Endothelial cell of umbilical vein (primary cell): ENCODE measurements at regions not wholly inside any gene's neighbourhood (a gene's known extent, or its start where the extent isn't known, plus 50 kb on each side); places are given as distances from the start of the nearest gene placed in this dataset.

Source experiments
- BruUV-seq: library from RNA; stranded (reverse); fragments of 400-500 nt; replicated peaks from 2 replicates; lab custom pipeline; 2021; lab: Mats Ljungman, UMichigan
- CTCF ChIA-PET: fragments of 300-600, 350-600 bp; sonication (Branson Sonifier 250); formaldehyde crosslinking; loops from one replicate; lab custom pipeline; 2021; ENCODE audit warnings: antibody characterized with exemption, inconsistent platforms; lab: Charles Lee
- POLR2A ChIA-PET: fragments of 300-600, 350-600 bp; sonication (Branson Sonifier 250); formaldehyde crosslinking; loops from one replicate; lab custom pipeline; 2021; ENCODE audit warnings: antibody characterized with exemption, inconsistent platforms; lab: Charles Lee
- DNase-seq: peaks from one replicate; pipeline ENCODE4 v3.0.0-alpha.2; 2011; ENCODE audit warnings: low read depth, low spot score
- FAIRE-seq: peaks from 2 replicates; lab custom pipeline; 2011; peaks lifted over from hg19 to GRCh38; lab: Jason Lieb, UNC
- H2AFZ ChIP-seq: 2 replicates; pipeline ENCODE4 v1.6.0; 2012; ENCODE audit warnings: low read depth, low read length, control low read depth, inconsistent platforms
- H3K27ac ChIP-seq: 2 replicates; pipeline ENCODE4 v1.5.1; 2011; ENCODE audit warnings: low read depth, mild to moderate bottlenecking, control low read depth, low read length, moderate library complexity; ENCODE audit not compliant: insufficient read depth
- H3K27me3 ChIP-seq, 2 experiments: 2 replicates each; pipeline versions ENCODE4 v1.6.0 to v1.6.1; 2011; ENCODE audit warnings: low read length in 2 of 2, mixed read lengths in 1 of 2; ENCODE audit not compliant: control insufficient read depth in 2 of 2, insufficient read depth in 2 of 2
- H3K36me3 ChIP-seq, 2 experiments: 2 replicates in 1 of 2; 3 replicates in 1 of 2; pipeline ENCODE4 v1.5.1; 2011; ENCODE audit warnings: low read length in 2 of 2, mild to moderate bottlenecking in 1 of 2, moderate library complexity in 1 of 2; ENCODE audit not compliant: control insufficient read depth in 2 of 2, insufficient read depth in 2 of 2; ENCODE audit errors: extremely low read depth in 1 of 2
- H3K4me1 ChIP-seq: 3 replicates; pipeline ENCODE4 v1.5.1; 2011; ENCODE audit warnings: mild to moderate bottlenecking, low read length; ENCODE audit not compliant: control insufficient read depth, insufficient read depth; ENCODE audit errors: extremely low read depth
- H3K4me2 ChIP-seq: 2 replicates; pipeline ENCODE4 v1.6.1; 2011; ENCODE audit warnings: low read length, control low read depth, mixed read lengths; ENCODE audit not compliant: insufficient read depth
- H3K4me3 ChIP-seq, 3 experiments: fragments of 200-600 bp in 1 of 3; sonication (generic), shearing (Covaris generic) in 1 of 3; replicated peaks in 1 of 3; 2 replicates each; pipeline ENCODE4 v1.5.1; 2011 to 2016; ENCODE audit warnings: control low read depth in 3 of 3, low read length in 3 of 3, mild to moderate bottlenecking in 2 of 3, inconsistent platforms in 1 of 3, low read depth in 1 of 3, moderate library complexity in 1 of 3; ENCODE audit not compliant: insufficient read depth in 1 of 3
- H3K79me2 ChIP-seq: 2 replicates; pipeline ENCODE4 v1.6.0; 2012; ENCODE audit warnings: low read length, inconsistent platforms; ENCODE audit not compliant: control insufficient read depth, insufficient read depth
- H3K9ac ChIP-seq: replicated peaks from 2 replicates; pipeline ENCODE3; 2011; ENCODE audit warnings: low read length, control low read depth; ENCODE audit not compliant: insufficient read depth; ENCODE audit errors: extremely low read depth
- H3K9me1 ChIP-seq: replicated peaks from 3 replicates; pipeline ENCODE4 v1.6.0; 2011; ENCODE audit warnings: mild to moderate bottlenecking, low read length; ENCODE audit not compliant: control insufficient read depth, insufficient read depth; ENCODE audit errors: extremely low read depth
- H3K9me3 ChIP-seq: replicated peaks from 2 replicates; pipeline ENCODE4 v1.5.1; 2012; ENCODE audit warnings: low read length, inconsistent platforms; ENCODE audit not compliant: control insufficient read depth, insufficient read depth
- H4K20me1 ChIP-seq: replicated peaks from 2 replicates; pipeline ENCODE3; 2011; ENCODE audit warnings: mild to moderate bottlenecking, low read length; ENCODE audit not compliant: control insufficient read depth, insufficient read depth; ENCODE audit errors: extremely low read depth
- EZH2 ChIP-seq: IDR thresholded peaks from 2 replicates; pipeline ENCODE4 v1.6.1; 2012; ENCODE audit warnings: borderline replicate concordance, low read depth, mild to moderate bottlenecking, moderate library complexity, low read length, inconsistent platforms; ENCODE audit not compliant: severe bottlenecking
- FOS ChIP-seq: IDR thresholded peaks from 2 replicates; pipeline ENCODE4 v1.6.1; 2011; ENCODE audit warnings: mild to moderate bottlenecking, low read length, moderate library complexity, borderline replicate concordance; ENCODE audit not compliant: insufficient read depth
- GATA2 ChIP-seq: IDR thresholded peaks from 2 replicates; pipeline ENCODE4 v1.7.0; 2011; ENCODE audit warnings: low read depth, mild to moderate bottlenecking, moderate library complexity, mixed read lengths, low read length; ENCODE audit not compliant: insufficient read length, insufficient read depth
- JUN ChIP-seq: IDR thresholded peaks from 2 replicates; pipeline ENCODE4 v1.6.1; 2011; ENCODE audit warnings: borderline replicate concordance, low read depth; ENCODE audit not compliant: insufficient read length, insufficient read depth
- MAX ChIP-seq: IDR thresholded peaks from 2 replicates; pipeline ENCODE4 v1.6.1; 2011; ENCODE audit not compliant: insufficient read depth, insufficient read length
- MYC ChIP-seq: IDR thresholded peaks from one replicate; pipeline ENCODE4 v1.6.1; 2011; ENCODE audit warnings: mild to moderate bottlenecking, low read depth, low read length
- POLR2A ChIP-seq: IDR thresholded peaks from 2 replicates; pipeline ENCODE4 v1.6.1; 2012; ENCODE audit warnings: low read depth, mild to moderate bottlenecking, control low read depth, low read length
- POLR2AphosphoS5 ChIP-seq: IDR thresholded peaks from 2 replicates; pipeline ENCODE4 v1.6.1; 2012; ENCODE audit warnings: low read depth, mild to moderate bottlenecking, control low read depth, low read length, moderate library complexity; ENCODE audit not compliant: insufficient read depth
- dilution Hi-C: fragments of 300-500 bp; cut with MboI; formaldehyde crosslinking; loops from one replicate; pipeline ENCODE4 v1.15.0; 2019; ENCODE audit warnings: low sequenced_read_pairs; ENCODE audit not compliant: extremely low pct_ligation_motif_present
- intact Hi-C: fragments of 100-400 bp; cut with micrococcal nuclease; formaldehyde crosslinking; loops from one replicate; pipeline ENCODE4 v1.10.0; 2022
- TF ChIP-seq, protein P1 (sequence below), 2 donors: IDR thresholded peaks; 1 replicate in 1 of 2; 2 replicates in 1 of 2; pipeline ENCODE4 v1.5.1; 2011; ENCODE audit warnings: low read length in 2 of 2, mild to moderate bottlenecking in 2 of 2, moderate library complexity in 2 of 2, control low read depth in 1 of 2, inconsistent platforms in 1 of 2, low read depth in 1 of 2; ENCODE audit not compliant: insufficient read depth in 1 of 2; ENCODE audit errors: extremely low read depth in 1 of 2

DNA sequence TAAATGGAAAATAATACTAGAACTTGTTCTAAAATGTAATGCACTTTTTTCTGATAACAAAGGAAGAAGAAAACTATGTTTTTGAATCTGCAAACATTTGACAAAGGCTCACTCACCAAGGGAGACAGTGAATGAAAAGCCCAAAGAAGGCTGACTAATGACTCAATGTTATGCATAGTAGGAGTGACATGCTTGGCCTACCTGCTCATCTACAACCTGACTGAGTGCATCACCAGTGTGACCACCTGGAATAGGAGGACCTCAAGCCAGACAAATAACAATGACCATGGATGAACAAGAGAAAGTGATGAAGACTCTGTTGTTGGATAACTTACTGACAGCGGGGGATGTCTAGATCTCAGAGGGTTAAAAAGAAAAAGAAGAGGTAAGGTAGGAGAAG is 157.2 kb downstream of the SIM1 start:
- ChIA-PET POLR2A (no interaction called here), CTCF (no interaction called here)
- dilution Hi-C loops: no loop called here
- TF ChIP-seq POLR2AphosphoS5 (no peak), MAX (no peak), JUN (no peak), GATA2 (no peak), POLR2A (no peak), FOS (no peak), EZH2 (no peak), MYC (no peak)
- TF ChIP-seq, protein P1, sequence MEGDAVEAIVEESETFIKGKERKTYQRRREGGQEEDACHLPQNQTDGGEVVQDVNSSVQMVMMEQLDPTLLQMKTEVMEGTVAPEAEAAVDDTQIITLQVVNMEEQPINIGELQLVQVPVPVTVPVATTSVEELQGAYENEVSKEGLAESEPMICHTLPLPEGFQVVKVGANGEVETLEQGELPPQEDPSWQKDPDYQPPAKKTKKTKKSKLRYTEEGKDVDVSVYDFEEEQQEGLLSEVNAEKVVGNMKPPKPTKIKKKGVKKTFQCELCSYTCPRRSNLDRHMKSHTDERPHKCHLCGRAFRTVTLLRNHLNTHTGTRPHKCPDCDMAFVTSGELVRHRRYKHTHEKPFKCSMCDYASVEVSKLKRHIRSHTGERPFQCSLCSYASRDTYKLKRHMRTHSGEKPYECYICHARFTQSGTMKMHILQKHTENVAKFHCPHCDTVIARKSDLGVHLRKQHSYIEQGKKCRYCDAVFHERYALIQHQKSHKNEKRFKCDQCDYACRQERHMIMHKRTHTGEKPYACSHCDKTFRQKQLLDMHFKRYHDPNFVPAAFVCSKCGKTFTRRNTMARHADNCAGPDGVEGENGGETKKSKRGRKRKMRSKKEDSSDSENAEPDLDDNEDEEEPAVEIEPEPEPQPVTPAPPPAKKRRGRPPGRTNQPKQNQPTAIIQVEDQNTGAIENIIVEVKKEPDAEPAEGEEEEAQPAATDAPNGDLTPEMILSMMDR (IDR thresholded peaks at IDR 0.05; ENCODE audit: extremely low read depth in 1 of 2, insufficient read depth in 1 of 2, low read depth in 1 of 2, low read length in 2 of 2): no peak
- Histone ChIP-seq H3K9me3 (no peaks in the 10 kb centered on the region), H4K20me1 (no peaks in the 10 kb centered on the region), H3K79me2 (no peaks in the 10 kb centered on the region), H3K27me3 (no peaks in the 10 kb centered on the region), H3K4me3 (no peak overlapping the region), H3K9me1 (no peaks in the 10 kb centered on the region), H3K27ac (no peak overlapping the region), H3K4me2 (no peak overlapping the region), H3K4me1 (peaks cover 28% of the 10 kb centered on the region), H2AFZ (no peak overlapping the region), H3K36me3 (no peaks in the 10 kb centered on the region), H3K9ac (no peak overlapping the region)
- FAIRE-seq: no peak
- no TSS peak for BruUV-seq
- intact Hi-C loops: no loop called here
- no peak for DNase-seq
